ENCODE measurements at regions not wholly inside any gene's neighbourhood (a gene's known extent, or its start where the extent isn't known, plus 50 kb on each side); places are given as distances from the start of the nearest gene placed in this dataset.

DNA sequence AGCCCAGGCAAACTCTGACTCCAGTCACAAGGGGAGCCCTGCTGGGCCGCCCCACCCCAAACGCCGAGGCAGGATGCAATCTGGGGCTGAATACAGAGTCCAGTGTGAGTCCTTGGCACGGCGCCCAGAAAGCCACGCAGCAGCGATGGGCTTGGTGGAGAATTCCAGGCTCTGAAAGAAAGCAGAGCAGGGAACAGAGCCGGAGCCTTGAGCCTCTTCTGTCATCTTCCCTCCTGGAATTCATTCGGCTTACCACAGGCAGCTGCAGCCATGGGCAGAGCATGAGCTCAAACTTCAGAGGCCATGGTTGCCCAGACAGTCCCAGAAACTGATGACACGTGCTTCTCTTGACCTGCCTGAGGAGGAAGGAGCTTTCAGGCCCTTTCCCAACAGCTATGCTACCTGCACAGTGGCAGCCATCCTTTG, 441.1 kb upstream of the JARID2 start:
- in situ Hi-C loops (cut with MboI; ENCODE audit: low pct_unique_long_range_greater_than_20kb, low sequenced_read_pairs, unreplicated experiment), result no loop called here
- no peak for DNase-seq (ENCODE audit: low spot score)
- TF ChIP-seq, protein P1, sequence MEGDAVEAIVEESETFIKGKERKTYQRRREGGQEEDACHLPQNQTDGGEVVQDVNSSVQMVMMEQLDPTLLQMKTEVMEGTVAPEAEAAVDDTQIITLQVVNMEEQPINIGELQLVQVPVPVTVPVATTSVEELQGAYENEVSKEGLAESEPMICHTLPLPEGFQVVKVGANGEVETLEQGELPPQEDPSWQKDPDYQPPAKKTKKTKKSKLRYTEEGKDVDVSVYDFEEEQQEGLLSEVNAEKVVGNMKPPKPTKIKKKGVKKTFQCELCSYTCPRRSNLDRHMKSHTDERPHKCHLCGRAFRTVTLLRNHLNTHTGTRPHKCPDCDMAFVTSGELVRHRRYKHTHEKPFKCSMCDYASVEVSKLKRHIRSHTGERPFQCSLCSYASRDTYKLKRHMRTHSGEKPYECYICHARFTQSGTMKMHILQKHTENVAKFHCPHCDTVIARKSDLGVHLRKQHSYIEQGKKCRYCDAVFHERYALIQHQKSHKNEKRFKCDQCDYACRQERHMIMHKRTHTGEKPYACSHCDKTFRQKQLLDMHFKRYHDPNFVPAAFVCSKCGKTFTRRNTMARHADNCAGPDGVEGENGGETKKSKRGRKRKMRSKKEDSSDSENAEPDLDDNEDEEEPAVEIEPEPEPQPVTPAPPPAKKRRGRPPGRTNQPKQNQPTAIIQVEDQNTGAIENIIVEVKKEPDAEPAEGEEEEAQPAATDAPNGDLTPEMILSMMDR (IDR thresholded peaks at IDR 0.05; ENCODE audit: extremely low read depth, insufficient read depth, missing control alignments), result no peak

DNA sequence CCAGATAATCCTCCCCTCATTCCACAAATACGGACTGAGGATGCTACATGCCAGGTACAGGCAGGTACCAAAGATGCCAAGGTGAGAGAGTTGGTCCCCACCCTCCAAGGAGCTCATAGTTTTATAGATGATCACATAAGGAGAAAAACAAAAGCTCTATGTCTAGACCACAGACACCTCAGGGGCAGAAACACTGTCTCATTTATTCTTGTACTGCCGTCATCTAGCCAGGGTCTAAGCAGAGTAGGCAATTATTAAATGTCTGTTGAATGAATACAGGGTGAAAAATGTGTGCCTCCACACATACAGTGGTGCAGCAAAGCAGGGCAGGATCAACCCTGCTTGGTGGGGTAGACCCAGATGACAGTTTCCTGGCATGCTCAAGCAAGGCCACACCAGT, 439.8 kb upstream of the JARID2 start:
- TF ChIP-seq, protein P1 (IDR thresholded peaks at IDR 0.05; ENCODE audit: extremely low read depth, insufficient read depth, missing control alignments), result no peak

DNA sequence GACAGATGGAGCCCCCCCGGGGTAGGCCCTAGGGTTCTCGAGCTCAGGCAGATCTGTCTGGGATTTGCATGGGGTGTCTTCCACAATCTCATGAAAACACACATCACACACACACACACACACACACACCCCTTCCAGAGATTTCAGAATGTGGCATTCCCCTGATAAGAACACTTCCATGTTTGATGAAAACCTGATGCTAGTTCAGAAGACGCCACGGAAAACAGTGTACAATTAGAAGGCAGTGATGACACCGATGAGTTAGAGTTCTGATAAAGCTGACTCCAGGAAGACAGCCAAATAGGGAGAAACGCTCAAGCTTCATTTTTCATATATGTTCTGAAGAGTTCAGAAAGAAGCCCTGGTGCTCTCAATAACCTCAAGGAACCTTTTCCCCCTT, 438.7 kb upstream of the JARID2 start:
- in situ Hi-C loops (cut with MboI; ENCODE audit: low pct_unique_long_range_greater_than_20kb, low sequenced_read_pairs, unreplicated experiment), result no loop called here
- no peak for DNase-seq (ENCODE audit: low spot score)
- TF ChIP-seq, protein P1 (IDR thresholded peaks at IDR 0.05; ENCODE audit: extremely low read depth, insufficient read depth, missing control alignments), result no peak

More for the DNA sequence above, 439.8 kb upstream of the JARID2 start:
- in situ Hi-C loops (cut with MboI; ENCODE audit: low pct_unique_long_range_greater_than_20kb, low sequenced_read_pairs, unreplicated experiment), result no loop called here
- DNase-seq (ENCODE audit: low spot score), result no peak

DNA sequence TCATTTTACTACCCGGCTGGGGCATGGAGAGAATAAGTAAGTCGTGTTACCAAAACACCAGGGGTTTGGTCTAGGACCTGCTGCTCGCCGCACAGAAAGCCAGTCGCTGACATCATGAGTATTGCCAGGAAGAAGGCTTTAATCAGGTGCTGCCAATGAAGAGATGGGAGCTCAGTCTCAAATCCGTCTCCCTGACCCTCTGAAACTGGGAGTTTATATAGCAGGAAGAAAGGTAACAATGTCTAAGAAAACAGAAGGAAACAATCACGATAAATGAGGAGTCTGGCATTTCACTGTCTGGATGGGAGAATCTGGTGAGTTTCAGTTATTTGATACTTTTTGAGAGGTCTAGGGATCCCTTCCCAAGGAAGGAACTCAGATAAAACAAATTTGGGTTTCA, 437.9 kb upstream of the JARID2 start:
- in situ Hi-C loops (cut with MboI; ENCODE audit: low pct_unique_long_range_greater_than_20kb, low sequenced_read_pairs, unreplicated experiment), result no loop called here
- TF ChIP-seq, protein P1 (IDR thresholded peaks at IDR 0.05; ENCODE audit: extremely low read depth, insufficient read depth, missing control alignments), result no peak
- no peak for DNase-seq (ENCODE audit: low spot score)

DNA sequence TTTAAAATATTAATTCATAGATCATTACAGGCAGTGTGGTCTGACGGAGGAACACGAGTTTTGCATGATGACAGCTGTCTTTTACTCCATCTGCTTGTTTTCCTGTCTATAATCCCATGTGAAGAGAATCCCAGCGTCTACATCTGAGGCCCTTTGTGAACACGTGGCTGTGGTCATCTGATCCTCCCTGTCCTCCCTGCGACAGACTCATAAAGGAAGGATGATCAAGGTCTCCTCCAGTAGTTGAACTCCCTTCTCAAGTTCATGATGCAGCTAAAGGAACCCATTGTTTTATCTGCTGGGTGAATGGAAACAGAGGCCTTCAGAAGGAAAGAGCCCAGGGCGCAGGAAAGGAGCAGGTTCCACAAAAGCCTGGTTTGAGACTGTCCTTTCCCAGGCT, 435.8 kb upstream of the JARID2 start:
- no peak for DNase-seq (ENCODE audit: low spot score)
- TF ChIP-seq, protein P1 (IDR thresholded peaks at IDR 0.05; ENCODE audit: extremely low read depth, insufficient read depth, missing control alignments), result no peak
- in situ Hi-C loops (cut with MboI; ENCODE audit: low pct_unique_long_range_greater_than_20kb, low sequenced_read_pairs, unreplicated experiment), result no loop called here

DNA sequence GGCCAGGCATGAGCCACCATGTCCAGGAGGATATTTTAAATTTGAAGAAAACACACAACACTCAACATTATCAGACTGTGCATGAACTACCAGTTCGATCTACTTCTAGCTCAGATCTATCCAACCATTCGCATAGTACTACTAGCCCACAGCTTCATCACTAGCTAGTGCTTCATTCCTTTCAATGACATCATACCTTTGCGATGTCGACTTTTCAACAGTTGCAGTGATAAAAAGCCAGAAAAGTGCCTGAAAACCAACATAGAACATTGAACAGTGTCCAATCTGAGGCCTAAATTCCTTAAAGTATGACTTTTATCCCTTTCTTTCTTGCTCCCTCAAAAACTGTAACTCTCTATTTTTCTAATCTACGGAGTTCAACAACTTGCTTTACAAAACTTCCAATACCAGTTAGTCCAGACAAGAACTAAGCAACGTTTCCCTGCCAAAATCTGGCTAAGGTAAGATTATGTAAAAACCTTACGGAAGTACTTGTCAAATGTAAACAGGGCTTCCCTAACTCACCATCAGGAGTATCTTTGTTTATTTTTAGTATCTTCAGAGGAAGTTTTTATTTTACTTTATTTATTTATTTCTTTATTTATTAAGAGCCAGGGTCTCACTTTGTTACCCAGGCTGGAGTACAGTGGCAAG, 434.0 kb upstream of the JARID2 start:
- TF ChIP-seq, protein P1 (IDR thresholded peaks at IDR 0.05; ENCODE audit: extremely low read depth, insufficient read depth, missing control alignments), result no peak
- in situ Hi-C loops (cut with MboI; ENCODE audit: low pct_unique_long_range_greater_than_20kb, low sequenced_read_pairs, unreplicated experiment), result no loop called here
- no peak for DNase-seq (ENCODE audit: low spot score)

Data from GM13977 (cell line).